ENCODE measurements at regions not wholly inside any gene's neighbourhood (a gene's known extent, or its start where the extent isn't known, plus 50 kb on each side); places are given as distances from the start of the nearest gene placed in this dataset.

DNA sequence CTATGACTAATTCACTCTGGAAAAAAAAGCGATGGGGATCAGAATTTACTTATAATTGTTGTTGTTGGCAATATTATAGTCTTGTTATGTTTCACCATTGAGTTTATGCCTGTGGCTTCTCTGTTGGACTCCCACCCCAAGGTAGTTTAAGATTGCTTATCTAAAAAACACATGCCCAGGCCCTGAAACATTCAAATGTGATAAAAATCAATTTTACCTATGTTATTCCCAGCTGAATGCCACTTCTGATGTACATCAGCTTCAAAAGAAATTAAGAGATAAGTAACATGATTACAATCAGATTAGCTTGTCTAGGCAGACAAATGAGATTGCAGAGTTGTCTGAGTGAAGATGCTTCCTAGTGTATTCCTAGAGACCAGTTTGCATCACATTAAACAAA, 484.7 kb downstream of the PCDH7 start:
- TF ChIP-seq, protein P1, sequence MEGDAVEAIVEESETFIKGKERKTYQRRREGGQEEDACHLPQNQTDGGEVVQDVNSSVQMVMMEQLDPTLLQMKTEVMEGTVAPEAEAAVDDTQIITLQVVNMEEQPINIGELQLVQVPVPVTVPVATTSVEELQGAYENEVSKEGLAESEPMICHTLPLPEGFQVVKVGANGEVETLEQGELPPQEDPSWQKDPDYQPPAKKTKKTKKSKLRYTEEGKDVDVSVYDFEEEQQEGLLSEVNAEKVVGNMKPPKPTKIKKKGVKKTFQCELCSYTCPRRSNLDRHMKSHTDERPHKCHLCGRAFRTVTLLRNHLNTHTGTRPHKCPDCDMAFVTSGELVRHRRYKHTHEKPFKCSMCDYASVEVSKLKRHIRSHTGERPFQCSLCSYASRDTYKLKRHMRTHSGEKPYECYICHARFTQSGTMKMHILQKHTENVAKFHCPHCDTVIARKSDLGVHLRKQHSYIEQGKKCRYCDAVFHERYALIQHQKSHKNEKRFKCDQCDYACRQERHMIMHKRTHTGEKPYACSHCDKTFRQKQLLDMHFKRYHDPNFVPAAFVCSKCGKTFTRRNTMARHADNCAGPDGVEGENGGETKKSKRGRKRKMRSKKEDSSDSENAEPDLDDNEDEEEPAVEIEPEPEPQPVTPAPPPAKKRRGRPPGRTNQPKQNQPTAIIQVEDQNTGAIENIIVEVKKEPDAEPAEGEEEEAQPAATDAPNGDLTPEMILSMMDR (IDR thresholded peaks at IDR 0.05): no peak
- TF ChIP-seq EZH2 (IDR thresholded peaks at IDR 0.05): no peak
- TF ChIP-seq EZH2phosphoT487 (IDR thresholded peaks at IDR 0.05): no peak

All from neural progenitor cell (in vitro differentiated cells).